Neutrophil (primary cell): ENCODE measurements at regions not wholly inside any gene's neighbourhood (a gene's known extent, or its start where the extent isn't known, plus 50 kb on each side); places are given as distances from the start of the nearest gene placed in this dataset.
"Not testable (repeated sequence)": the region's sequence is repeated elsewhere in the genome, so short reads cannot be mapped to it uniquely, and the experiment has no call there.

Experiments
- H3K27ac ChIP-seq: fragments of 200-600 bp; sonication (generic); 2 replicates; pipeline ENCODE4 v1.5.1; 2016; ENCODE audit warnings: mild to moderate bottlenecking, moderate library complexity
- H3K27me3 ChIP-seq: fragments of 200-600 bp; sonication (generic); 2 replicates; pipeline ENCODE4 v1.6.0; 2016; ENCODE audit warnings: mild to moderate bottlenecking
- H3K36me3 ChIP-seq: fragments of 200-600 bp; sonication (generic); 2 replicates; pipeline ENCODE4 v1.5.1; 2017
- H3K4me1 ChIP-seq, 2 experiments: fragments of 200-600 bp in 1 of 2; sonication (generic) in 1 of 2; 1 replicate in 1 of 2; 2 replicates in 1 of 2; pipeline versions ENCODE4 v1.5.1 to v1.6.1; 2013 to 2016; ENCODE audit warnings: low read depth in 1 of 2, low read length in 1 of 2, mild to moderate bottlenecking in 1 of 2, moderate library complexity in 1 of 2; ENCODE audit not compliant: control insufficient read depth in 1 of 2, insufficient read depth in 1 of 2
- H3K4me3 ChIP-seq, 2 experiments: fragments of 200-600 bp in 1 of 2; sonication (generic) in 1 of 2; 1 replicate in 1 of 2; 2 replicates in 1 of 2; pipeline ENCODE4 v1.5.1; 2013 to 2016; ENCODE audit warnings: low read depth in 1 of 2, low read length in 1 of 2, mild to moderate bottlenecking in 1 of 2, moderate library complexity in 1 of 2
- H3K9me3 ChIP-seq: fragments of 200-600 bp; sonication (generic); 2 replicates; pipeline ENCODE4 v1.5.1; 2016
- CTCF ChIP-seq: fragments of 200-600 bp; sonication (generic); IDR thresholded peaks from 2 replicates; pipeline ENCODE4 v1.5.1; 2016; ENCODE audit warnings: antibody characterized with exemption

GRCh38 chr1:96464522-96464921 is 257.1 kb upstream of the PTBP2 start:
- Histone ChIP-seq H3K36me3 (no peaks in the 10 kb centered on the region), H3K4me1 (peaks cover 14 to 23% of the 10 kb centered on the region in 2 experiments), H3K27me3 (no peaks in the 10 kb centered on the region), H3K27ac (no peak overlapping the region), H3K9me3 (no peaks in the 10 kb centered on the region), H3K4me3 (no peak overlapping the region)
- no peak for TF ChIP-seq CTCF

- Histone ChIP-seq H3K4me1 (peaks cover 14 to 23% of the 10 kb centered on the region in 2 experiments), H3K27me3 (no peaks in the 10 kb centered on the region), H3K4me3 (no peak overlapping the region), H3K9me3 (no peaks in the 10 kb centered on the region), H3K36me3 (no peaks in the 10 kb centered on the region), H3K27ac (no peak overlapping the region)
- no peak for TF ChIP-seq CTCF
Measured at GRCh38 chr1:96464991-96465390, 256.6 kb upstream of the PTBP2 start.

- H3K27ac ChIP-seq, result no peak overlapping the region
- H3K4me3 ChIP-seq, result no peak overlapping the region
- H3K36me3 ChIP-seq, result no peaks in the 10 kb centered on the region
- peaks cover 14 to 23% of the 10 kb centered on the region in 2 experiments for H3K4me1 ChIP-seq
- no peak for TF ChIP-seq CTCF
- no peaks in the 10 kb centered on the region for H3K27me3 ChIP-seq
- no peaks in the 10 kb centered on the region for H3K9me3 ChIP-seq
Measured at GRCh38 chr1:96465441-96465840, 256.1 kb upstream of the PTBP2 start.

- no peak for TF ChIP-seq CTCF
- H3K9me3 ChIP-seq, result no peaks in the 10 kb centered on the region
- no peak overlapping the region for H3K4me3 ChIP-seq
Measured at GRCh38 chr1:96466842-96467241, 254.7 kb upstream of the PTBP2 start.

GRCh38 chr1:96469726-96470125 is 251.9 kb upstream of the PTBP2 start:
- H3K27me3 ChIP-seq, H3K27ac ChIP-seq, H3K36me3 ChIP-seq, H3K9me3 ChIP-seq, H3K4me3 ChIP-seq: not testable (repeated sequence)
- peaks cover 12 to 13% of the 10 kb centered on the region in 2 experiments for H3K4me1 ChIP-seq

More at GRCh38 chr1:96466842-96467241, 254.7 kb upstream of the PTBP2 start:
- H3K4me1 ChIP-seq, result peaks cover 14 to 23% of the 10 kb centered on the region in 2 experiments
- H3K27me3 ChIP-seq, result no peaks in the 10 kb centered on the region
- H3K36me3 ChIP-seq, result no peaks in the 10 kb centered on the region
- H3K27ac ChIP-seq, result no peak overlapping the region

GRCh38 chr1:96472471-96472870 is 249.1 kb upstream of the PTBP2 start:
- Histone ChIP-seq H3K9me3 (no peaks in the 10 kb centered on the region), H3K4me1 (no peaks in the 10 kb centered on the region), H3K27ac (no peak overlapping the region), H3K4me3 (no peak overlapping the region), H3K36me3 (no peaks in the 10 kb centered on the region), H3K27me3 (no peaks in the 10 kb centered on the region)
- TF ChIP-seq CTCF, result no peak
